HG02642 (cell line): ENCODE measurements at regions not wholly inside any gene's neighbourhood (a gene's known extent, or its start where the extent isn't known, plus 50 kb on each side); places are given as distances from the start of the nearest gene placed in this dataset.
"Not testable (repeated sequence)": the region's sequence is repeated elsewhere in the genome, so short reads cannot be mapped to it uniquely, and the experiment has no call there.

Experiments used
- ATAC-seq: cut with Tn5 transposase; IDR thresholded peaks from one replicate; pipeline ENCODE4 v1.9.1; 2021; ENCODE audit warnings: mild to moderate bottlenecking; ENCODE audit not compliant: unreplicated experiment, poor library complexity

GRCh38 chr3:161599697-161600096 lies 103.1 kb downstream of the OTOL1 start:
- no peak for ATAC-seq

GRCh38 chr3:161600173-161600572 lies 103.6 kb downstream of the OTOL1 start:
- no peak for ATAC-seq

- no peak for ATAC-seq
Observed at GRCh38 chr3:161602475-161602874, 105.9 kb downstream of the OTOL1 start.

GRCh38 chr3:161602918-161603317 lies 106.3 kb downstream of the OTOL1 start:
- no peak for ATAC-seq

GRCh38 chr3:161607056-161607455 lies 110.4 kb downstream of the OTOL1 start:
- no peak for ATAC-seq

GRCh38 chr3:161619351-161619750 lies 122.7 kb downstream of the OTOL1 start:
- no peak for ATAC-seq

GRCh38 chr3:161630794-161631193 lies 134.2 kb downstream of the OTOL1 start:
- no peak for ATAC-seq

GRCh38 chr3:161631536-161631935 lies 134.9 kb downstream of the OTOL1 start:
- no peak for ATAC-seq

- ATAC-seq: no peak
Observed at GRCh38 chr3:161637559-161637958, 141.0 kb downstream of the OTOL1 start.

GRCh38 chr3:161639095-161639494 lies 142.5 kb downstream of the OTOL1 start:
- ATAC-seq: not testable (repeated sequence)

GRCh38 chr3:161640181-161640580 lies 143.6 kb downstream of the OTOL1 start:
- ATAC-seq: no peak

- no peak for ATAC-seq
Observed at GRCh38 chr3:161641287-161641686, 144.7 kb downstream of the OTOL1 start.

GRCh38 chr3:161644891-161645635 lies 148.5 kb downstream of the OTOL1 start:
- ATAC-seq: no peak

- no peak for ATAC-seq
Observed at GRCh38 chr3:161647936-161648470, 151.4 kb downstream of the OTOL1 start.

- no peak for ATAC-seq
Observed at GRCh38 chr3:161649900-161650484, 153.4 kb downstream of the OTOL1 start.

GRCh38 chr3:161657786-161658185 lies 161.2 kb downstream of the OTOL1 start:
- no peak for ATAC-seq

- ATAC-seq: no peak
Observed at GRCh38 chr3:161671141-161671540, 174.5 kb downstream of the OTOL1 start.

- no peak for ATAC-seq
Observed at GRCh38 chr3:161672478-161672877, 175.9 kb downstream of the OTOL1 start.

- no peak for ATAC-seq
Observed at GRCh38 chr3:161673866-161674265, 177.3 kb downstream of the OTOL1 start.

GRCh38 chr3:161674402-161674801 lies 177.8 kb downstream of the OTOL1 start:
- ATAC-seq: no peak

GRCh38 chr3:161681831-161682230 lies 185.2 kb downstream of the OTOL1 start:
- ATAC-seq: not testable (repeated sequence)

GRCh38 chr3:161682715-161683114 lies 186.1 kb downstream of the OTOL1 start:
- no peak for ATAC-seq
